ENCODE measurements at regions not wholly inside any gene's neighbourhood (a gene's known extent, or its start where the extent isn't known, plus 50 kb on each side); places are given as distances from the start of the nearest gene placed in this dataset.

DNA sequence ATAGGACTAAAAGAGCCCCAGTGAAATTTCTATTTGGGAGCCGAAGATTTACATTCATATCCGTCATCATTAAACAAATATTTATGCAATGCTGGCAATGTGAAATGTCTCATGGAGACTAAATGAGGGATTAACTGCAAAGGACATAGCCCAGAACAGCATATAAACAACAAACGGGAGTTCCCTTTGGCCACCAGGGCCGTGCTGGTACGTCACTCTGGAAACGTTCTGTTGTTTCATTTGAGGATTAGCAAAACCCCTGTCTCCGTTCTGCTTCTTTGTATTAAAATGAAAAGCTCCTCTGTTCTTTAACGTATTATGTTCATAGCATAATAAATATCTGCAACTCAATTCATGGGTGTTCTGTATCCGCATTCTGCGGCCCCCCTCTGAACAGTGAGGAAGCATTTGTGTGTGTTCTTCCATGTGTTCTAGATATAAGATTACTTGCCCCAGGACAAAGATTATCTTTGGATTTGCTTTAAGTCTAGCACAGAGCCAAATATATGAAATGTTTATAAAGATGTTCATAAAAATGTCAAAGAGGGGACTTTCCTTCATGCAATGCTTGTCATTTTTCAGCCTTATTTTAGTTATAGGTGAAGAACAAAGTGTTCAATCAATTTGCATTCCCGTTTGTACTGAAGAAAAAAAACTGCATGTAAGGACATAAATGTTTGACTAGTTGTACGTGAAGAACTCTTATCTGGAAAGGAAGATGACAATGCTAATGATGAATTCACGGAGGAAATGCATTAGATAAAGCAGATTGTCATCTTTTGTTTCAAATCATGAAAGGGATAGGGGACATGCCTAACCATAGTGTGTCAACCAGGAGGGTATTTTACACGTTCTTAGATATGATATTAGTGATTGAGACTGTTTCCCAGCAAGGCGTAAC, 90.0 kb upstream of the TNFAIP3 start:
- DNase-seq: no peak
- intact Hi-C loops (cut with DNase I): no loop called here
- TF ChIP-seq, protein P1, sequence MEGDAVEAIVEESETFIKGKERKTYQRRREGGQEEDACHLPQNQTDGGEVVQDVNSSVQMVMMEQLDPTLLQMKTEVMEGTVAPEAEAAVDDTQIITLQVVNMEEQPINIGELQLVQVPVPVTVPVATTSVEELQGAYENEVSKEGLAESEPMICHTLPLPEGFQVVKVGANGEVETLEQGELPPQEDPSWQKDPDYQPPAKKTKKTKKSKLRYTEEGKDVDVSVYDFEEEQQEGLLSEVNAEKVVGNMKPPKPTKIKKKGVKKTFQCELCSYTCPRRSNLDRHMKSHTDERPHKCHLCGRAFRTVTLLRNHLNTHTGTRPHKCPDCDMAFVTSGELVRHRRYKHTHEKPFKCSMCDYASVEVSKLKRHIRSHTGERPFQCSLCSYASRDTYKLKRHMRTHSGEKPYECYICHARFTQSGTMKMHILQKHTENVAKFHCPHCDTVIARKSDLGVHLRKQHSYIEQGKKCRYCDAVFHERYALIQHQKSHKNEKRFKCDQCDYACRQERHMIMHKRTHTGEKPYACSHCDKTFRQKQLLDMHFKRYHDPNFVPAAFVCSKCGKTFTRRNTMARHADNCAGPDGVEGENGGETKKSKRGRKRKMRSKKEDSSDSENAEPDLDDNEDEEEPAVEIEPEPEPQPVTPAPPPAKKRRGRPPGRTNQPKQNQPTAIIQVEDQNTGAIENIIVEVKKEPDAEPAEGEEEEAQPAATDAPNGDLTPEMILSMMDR (IDR thresholded peaks at IDR 0.05): no peak
- no peaks in the 10 kb centered on the region for H3K9me3 ChIP-seq
- no peaks in the 10 kb centered on the region for H3K36me3 ChIP-seq (ENCODE audit: insufficient read depth in 1 of 2, low read depth in 1 of 2)
- no peak for ATAC-seq
- H3K27me3 ChIP-seq (ENCODE audit: insufficient read depth in 3 of 3, low read length in 2 of 3): no peaks in the 10 kb centered on the region
- H3K4me1 ChIP-seq: no peaks in the 10 kb centered on the region
- H3K4me3 ChIP-seq: peak overlapping the region; percentile 14
- 43 to 45% (median 44%) methylated on average over 15 of the region's 15 CpGs for WGBS, 3 donors
- no peak overlapping the region for H3K27ac ChIP-seq

GRCh38 chr6:137777687-137778075, 89.4 kb upstream of the TNFAIP3 start:
- 91 to 100% (median 96%) methylated on average over 1 of the region's 1 CpG for WGBS, 3 donors
- Histone ChIP-seq H3K4me3 (no peak overlapping the region), H3K27me3 (ENCODE audit: insufficient read depth in 3 of 3, low read length in 2 of 3) (no peaks in the 10 kb centered on the region), H3K27ac (no peak overlapping the region), H3K9me3 (no peaks in the 10 kb centered on the region), H3K4me1 (no peaks in the 10 kb centered on the region), H3K36me3 (ENCODE audit: insufficient read depth in 1 of 2, low read depth in 1 of 2) (no peaks in the 10 kb centered on the region)
- TF ChIP-seq, protein P1 (IDR thresholded peaks at IDR 0.05): no peak
- intact Hi-C loops (cut with DNase I): no loop called here
- DNase-seq: no peak
- ATAC-seq: no peak

DNA sequence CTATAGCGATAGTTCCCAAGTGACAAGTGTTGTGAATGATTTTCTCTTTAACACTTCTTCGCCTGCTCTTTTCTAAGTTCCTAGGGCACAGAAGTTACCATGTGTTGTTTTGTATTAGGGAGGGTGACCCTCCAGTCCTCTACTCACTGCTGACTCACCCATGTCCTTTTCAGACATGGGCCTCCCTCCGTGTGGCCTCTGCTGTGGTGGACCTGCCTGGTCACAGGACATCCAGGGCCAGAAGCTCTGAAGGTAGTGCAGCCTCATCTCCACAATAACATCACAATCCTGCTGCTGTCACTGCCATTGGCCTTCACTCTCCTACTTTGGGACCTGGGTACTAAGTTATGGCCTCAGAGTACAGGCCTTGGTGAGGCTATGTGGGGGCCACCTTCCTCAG, 87.1 kb upstream of the TNFAIP3 start:
- H3K9me3 ChIP-seq: no peaks in the 10 kb centered on the region
- H3K27ac ChIP-seq: no peak overlapping the region
- intact Hi-C loops (cut with DNase I): no loop called here
- 83 to 96% (median 91%) methylated on average over 3 of the region's 3 CpGs for WGBS, 3 donors
- no peaks in the 10 kb centered on the region for H3K36me3 ChIP-seq (ENCODE audit: insufficient read depth in 1 of 2, low read depth in 1 of 2)
- H3K4me1 ChIP-seq: no peaks in the 10 kb centered on the region
- H3K27me3 ChIP-seq (ENCODE audit: insufficient read depth in 3 of 3, low read length in 2 of 3): no peaks in the 10 kb centered on the region
- H3K4me3 ChIP-seq: no peak overlapping the region
- TF ChIP-seq, protein P1 (IDR thresholded peaks at IDR 0.05): no peak
- no peak for ATAC-seq
- DNase-seq: no peak

DNA sequence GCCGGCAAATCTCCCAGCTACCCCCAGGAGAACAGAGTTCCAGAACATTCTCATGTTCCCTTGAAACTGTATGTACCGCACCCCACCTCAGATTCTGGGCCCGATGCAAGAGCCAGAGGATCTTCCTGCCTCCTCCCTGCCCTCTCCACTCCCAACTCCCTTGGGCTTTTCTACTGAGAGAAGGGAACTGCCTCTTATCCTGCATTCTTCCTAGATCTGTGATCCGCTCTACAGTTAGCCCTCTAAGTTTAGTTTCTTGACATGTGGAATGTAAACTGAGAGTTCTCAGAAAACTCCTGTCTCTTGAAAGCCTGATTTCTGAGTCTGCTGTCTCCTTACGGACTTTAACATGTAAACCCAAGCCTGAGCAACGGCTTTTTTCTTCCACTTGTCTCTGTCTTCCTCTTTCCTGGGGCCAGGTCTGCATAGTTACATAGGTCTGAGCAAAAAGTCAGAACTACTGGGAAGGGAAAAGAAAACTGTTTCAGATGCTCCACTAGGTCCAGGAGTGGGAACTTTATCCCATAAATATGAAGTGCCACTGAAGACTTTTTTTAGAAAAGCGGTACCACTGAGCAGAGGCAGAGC, 86.5 kb upstream of the TNFAIP3 start:
- no peaks in the 10 kb centered on the region for H3K4me1 ChIP-seq

More for the DNA sequence above, 86.5 kb upstream of the TNFAIP3 start:
- intact Hi-C loops (cut with DNase I): no loop called here
- no peaks in the 10 kb centered on the region for H3K36me3 ChIP-seq (ENCODE audit: insufficient read depth in 1 of 2, low read depth in 1 of 2)
- no peak overlapping the region for H3K4me3 ChIP-seq
- H3K27me3 ChIP-seq (ENCODE audit: insufficient read depth in 3 of 3, low read length in 2 of 3): no peaks in the 10 kb centered on the region
- no peak overlapping the region for H3K27ac ChIP-seq
- TF ChIP-seq, protein P1 (IDR thresholded peaks at IDR 0.05): no peak
- ATAC-seq: no peak
- DNase-seq: no peak
- 79 to 83% (median 82%) methylated on average over 7 of the region's 7 CpGs for WGBS, 3 donors
- no peaks in the 10 kb centered on the region for H3K9me3 ChIP-seq

Data from psoas muscle (tissue), 7 donors.